Amygdala (tissue), 56 donors: ENCODE measurements at regions not wholly inside any gene's neighbourhood (a gene's known extent, or its start where the extent isn't known, plus 50 kb on each side); places are given as distances from the start of the nearest gene placed in this dataset.
A peak's percentile ranks its signal among the peaks of the same experiment; 100 is the strongest.
"Not testable (repeated sequence)": the region's sequence is repeated elsewhere in the genome, so short reads cannot be mapped to it uniquely, and the experiment has no call there.

Source experiments
- DNase-seq, 56 donors: peaks; one replicate each; lab custom pipeline; 2025; lab: John Stamatoyannopoulos, UW

DNA sequence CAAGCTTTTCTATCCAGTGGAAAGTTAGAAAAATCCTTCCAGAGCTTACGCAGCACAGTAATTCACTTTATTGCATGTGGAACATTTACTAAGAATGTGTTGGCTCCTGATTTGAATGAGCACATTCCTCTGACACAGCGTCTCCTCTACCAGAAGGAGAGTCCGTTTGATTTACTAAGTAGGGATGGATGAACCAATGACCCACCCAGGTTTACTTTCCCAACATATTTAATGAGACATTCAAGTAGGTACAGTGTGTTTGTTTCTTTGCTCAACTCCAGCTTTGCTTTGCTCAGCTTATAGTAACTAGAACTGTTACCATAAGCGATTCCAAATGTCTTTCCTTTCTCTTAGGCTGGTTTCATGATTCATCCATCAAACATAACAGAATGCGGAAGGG, 161.7 kb downstream of the SMARCA1 start:
- no peak for DNase-seq

DNA sequence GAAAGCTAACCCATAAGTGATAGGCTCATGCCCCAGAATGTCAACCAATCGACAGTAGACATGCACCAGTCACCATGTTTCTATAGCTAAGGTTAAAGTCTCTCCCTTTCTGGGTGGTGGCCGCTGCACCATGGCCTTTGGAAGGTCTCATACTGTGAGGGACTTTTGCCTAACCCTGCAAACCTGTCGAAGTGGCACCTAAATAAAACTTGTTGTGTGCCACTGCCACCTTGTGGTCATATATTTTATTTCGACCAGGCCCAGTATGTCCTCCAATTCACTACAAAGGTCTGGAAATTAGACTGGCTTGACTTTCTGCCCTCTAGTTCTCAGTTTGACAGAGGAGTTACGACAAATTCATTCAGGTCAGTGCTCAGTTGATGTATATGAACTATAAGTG, 163.1 kb downstream of the SMARCA1 start:
- peak in 20 of 56 donors; percentile 0 to 26 (median 0) for DNase-seq

DNA sequence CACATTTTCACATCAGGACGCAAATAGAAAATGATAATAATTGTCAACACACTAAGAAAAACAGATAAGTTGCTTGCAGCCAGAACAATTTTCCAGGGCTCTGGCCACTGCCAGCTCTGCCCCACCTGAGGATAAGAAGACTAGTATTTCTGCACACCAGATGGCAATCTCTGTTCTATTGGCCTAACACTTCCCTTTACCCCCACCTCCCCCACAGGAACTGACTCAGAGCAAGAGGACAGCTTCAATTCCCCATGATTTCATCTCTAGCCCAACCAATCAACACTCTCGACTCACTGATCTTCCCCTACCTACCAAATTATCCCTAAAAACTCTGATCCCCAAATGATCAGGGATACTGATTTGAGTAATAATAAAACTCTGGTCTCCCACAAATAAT, 164.0 kb downstream of the SMARCA1 start:
- no peak for DNase-seq

DNA sequence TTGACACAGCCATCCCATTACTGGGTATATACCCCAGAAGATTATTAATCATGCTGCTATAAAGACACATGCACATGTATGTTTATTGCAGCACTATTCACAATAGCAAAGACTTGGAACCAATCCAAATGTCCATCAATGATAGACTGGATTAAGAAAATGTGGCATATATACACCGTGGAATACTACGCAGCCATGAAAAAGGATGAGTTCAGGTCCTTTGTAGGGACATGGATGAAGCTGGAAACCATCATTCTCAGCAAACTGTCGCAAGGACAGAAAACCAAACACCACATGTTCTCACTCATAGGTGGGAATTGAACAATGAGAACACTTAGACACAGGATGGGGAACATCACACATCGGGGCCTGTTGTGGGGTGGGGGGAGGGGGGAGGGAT, 165.9 kb downstream of the SMARCA1 start:
- DNase-seq, result not testable (repeated sequence)

DNA sequence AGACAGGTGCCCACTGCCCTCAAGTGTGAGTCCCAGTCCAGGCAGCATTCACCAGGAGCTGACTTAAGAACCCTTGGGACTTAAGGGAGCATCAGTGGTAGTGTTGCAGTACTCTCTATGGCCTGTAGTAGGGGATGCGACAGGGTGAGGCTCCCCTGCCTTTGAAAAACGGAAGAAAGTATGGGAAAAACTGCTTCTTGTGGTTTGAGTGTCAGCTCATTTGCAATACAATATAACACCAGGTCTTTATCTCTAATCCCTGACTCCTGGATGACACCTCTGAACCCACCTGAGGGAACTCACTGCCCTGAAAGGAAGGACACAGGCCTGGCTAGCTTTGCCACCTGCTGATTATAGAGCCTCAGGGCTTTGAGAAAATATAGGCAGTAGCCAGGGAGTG, 176.0 kb downstream of the SMARCA1 start:
- DNase-seq, result no peak

DNA sequence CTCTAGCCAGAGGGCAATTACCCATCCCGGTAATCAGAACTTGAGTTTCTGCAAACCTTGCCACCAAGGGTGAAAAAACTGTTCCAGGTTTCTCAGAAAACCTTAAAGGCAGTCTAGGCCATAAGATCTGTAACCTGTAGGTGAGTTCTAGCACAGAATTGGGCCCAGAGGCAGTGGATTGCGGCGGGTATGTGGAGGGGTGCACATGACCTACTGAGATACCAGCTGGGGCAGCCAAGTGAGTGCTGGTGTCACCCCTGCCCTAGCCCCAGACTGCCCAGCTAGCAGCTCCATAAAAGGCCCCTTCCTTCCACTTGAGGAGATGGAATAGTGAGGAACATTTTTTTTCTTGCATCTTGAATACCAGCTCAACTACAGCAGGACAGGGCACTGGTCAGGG, 176.7 kb downstream of the SMARCA1 start:
- DNase-seq, result no peak

DNA sequence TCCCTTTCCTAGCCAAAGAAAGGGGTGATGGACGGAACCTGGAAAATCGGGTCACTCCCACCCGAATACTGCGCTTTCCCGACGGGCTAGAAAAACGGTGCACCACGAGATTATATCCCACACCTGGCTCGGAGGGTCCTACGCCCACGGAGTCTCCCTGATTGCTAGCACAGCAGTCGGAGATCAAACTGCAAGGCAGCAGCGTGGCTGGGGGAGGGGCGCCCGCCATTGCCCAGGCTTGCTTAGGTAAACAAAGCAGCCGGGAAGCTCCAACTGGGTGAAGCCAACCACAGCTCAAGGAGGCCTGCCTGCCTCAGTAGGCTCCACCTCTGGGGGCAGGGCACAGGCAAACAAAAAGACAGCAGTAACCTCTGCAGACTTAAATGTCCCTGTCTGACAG, 186.0 kb downstream of the SMARCA1 start:
- not testable (repeated sequence) for DNase-seq

DNA sequence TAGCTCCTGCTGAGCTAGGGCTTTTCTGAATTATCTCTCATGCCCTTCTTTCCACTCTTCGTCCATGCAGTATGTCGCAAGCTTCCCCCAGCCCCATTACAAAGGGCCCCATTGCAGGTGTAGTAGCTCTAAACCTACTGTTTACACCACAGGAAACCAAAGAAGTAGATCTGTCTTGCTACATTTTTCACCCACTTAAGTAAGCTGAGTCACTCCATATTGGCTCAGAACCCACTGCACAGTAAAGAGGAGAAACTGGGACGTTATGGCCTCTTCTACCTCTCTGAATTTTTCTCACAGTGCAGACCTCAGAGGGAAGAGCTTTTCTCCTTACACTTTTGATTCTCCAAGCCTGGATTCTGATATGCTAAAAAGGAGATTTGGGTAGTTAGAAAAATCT, 200.2 kb downstream of the SMARCA1 start:
- DNase-seq, result no peak

DNA sequence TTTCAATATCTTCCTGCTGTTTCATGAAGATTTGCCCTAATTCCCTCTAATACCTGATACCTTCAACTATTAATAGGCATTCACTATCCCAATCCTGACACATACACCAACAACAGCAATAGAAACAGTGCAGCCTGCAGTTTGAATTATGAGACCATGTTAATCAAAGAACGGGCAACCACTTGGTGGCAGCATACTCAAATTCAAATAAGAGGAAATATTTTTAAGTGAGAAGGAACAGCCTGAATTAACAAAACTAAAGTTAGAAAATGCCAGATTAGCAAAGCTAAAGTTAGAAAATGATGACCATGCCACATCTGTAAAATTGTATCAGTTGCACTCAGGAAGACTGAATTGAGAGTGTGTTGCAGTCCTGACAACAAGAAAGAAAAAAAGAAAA, 204.9 kb downstream of the SMARCA1 start:
- DNase-seq, result peak in 1 of 56 donors; percentile 18

DNA sequence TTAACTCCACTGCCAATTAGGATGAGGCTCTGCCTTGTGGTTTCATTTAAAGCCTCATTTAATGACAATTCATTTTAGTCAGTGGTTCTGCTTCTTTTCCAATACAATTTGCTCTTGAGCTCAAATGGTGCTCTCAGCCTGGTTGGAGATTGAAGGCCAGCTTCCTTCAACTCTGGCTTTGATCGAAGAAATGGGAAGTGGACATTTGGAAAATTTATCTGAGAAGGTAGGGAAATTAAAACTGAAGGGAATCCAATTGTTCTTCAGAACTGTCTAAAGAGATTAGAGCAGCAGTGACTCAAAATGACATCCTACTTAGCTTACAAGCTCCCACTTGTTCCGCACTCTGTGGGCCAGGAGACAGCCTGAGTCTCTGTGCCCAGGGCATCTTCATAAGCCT, 206.8 kb downstream of the SMARCA1 start:
- DNase-seq, result no peak

DNA sequence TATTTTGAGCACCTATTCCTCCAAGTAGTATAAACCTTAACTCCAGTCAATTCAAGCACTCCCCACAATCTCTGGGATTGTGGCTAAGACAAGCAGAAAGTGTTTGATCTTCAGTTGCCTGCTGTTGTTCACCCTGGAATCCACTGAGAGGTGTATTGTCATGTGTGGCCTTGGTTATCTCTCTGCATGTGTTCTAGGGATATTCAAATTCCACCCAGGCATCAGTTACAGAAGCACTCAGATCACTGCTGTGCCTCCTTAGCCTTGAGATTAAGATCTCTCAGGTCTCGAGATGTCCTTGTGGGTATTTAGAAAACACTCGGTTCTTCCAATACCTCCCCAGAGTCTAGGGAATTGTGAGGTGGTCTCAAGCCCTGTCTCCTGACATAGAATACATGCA, 213.3 kb downstream of the SMARCA1 start:
- no peak for DNase-seq

DNA sequence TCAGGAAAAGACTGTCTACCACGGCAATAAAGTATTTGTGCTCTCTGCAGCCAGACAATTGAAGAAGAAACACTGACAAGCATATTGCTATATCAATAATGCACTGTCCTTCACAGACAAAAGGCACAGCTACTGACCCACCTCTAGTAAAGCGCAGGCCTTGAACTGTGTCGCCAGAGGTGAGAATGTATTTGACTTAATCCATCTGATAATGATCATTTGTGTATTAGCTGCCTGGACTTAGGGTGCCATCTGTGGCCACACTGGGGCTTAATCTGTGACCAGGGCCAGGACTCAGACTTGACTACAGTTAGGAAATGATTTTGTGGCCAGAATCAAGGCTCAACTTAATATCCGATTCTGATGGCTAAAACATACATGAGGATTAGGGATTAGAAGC, 260.4 kb downstream of the SMARCA1 start:
- no peak for DNase-seq

DNA sequence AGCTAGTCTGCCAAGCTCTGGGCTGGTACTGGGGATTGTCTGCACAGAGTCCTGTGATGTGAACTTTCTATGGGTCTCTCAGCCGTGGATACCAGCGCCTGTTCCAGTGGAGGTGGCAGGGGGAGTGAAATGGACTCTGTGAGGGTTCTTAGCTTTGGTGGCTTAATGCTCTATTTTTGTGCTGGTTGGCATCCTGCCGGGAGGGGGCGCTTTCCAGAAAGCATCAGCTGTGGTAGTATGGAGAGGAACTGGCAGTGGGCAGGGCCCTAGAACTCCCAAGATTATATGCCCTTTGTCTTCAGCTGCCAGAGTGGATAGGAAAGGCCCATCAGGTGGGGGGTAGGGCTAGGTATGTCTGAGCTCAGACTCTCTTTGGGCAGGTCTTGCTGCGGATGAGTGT, 267.8 kb downstream of the SMARCA1 start:
- DNase-seq, result not testable (repeated sequence)

DNA sequence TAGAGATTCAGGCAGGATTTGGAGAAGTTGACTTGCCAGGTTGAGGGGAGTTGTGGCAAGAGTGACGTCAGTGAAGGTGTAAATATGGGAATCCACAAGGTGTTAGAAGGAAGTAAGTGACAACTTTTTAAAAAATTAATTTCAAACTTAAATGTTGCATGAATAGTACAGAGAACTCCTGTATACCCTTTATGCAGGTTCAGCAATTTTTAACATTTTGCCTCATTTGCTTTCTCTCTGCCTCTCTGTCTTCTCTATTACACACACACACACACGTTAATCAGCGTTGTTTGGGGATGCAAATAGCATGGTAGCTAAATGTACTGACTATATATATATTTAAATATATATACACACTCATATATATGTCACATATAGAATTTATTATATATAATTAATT, 273.7 kb downstream of the SMARCA1 start:
- no peak for DNase-seq

DNA sequence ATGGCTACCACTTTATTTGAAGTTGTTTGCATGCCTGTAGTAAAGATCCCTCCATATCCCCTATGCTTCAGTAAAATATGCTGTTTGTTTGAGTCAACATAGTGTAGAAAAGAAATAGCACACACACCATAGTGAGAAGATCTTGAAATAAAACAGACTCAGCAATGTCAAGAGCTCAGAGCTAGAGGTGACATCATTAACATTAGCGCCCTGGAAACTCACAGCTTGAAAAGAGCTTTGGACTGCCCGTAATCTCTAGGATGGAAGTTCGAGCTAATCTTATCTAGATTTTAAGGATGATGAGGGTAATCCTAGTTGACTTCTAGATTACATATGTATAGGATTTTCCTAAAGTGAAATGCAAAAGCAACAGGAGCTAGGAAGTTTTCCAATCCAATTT, 275.6 kb downstream of the SMARCA1 start:
- no peak for DNase-seq

DNA sequence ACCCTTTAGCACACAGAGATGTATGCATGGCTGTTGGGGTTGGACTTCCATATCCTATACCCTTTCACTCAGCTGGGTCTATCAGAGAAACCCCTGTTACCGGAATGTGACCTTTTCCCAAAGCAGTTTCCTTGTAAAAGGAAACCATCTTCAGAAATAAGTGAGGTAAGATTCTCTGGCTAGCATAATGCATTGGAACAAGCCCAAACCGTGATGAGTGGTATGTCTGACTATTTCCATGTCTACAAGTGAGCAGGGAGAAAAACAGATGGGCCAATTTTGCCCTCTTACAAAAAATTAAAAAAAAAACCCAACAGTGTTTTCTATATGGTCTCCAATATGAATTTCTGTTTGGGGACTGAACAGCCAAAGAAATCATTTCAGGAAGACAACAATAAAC, 283.9 kb downstream of the SMARCA1 start:
- DNase-seq, result no peak

DNA sequence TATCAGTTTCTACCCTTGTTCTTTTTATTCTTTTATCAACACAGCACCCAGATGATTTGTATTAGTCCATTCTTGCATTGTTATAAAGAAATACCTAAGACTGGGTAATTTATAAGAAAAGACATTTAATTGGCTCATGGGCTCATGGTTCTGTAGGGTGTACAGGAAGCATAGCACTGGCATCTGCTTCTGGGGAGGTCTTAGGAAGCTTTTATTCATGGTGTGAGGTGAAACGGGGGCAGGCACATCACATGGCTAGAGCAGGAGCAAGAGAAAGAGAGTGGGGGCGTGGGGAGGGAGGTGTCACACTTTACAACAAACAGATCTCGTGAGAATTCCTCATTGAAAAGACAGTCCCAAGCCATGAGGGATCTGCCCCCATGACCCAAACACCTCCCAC, 285.3 kb downstream of the SMARCA1 start:
- no peak for DNase-seq

DNA sequence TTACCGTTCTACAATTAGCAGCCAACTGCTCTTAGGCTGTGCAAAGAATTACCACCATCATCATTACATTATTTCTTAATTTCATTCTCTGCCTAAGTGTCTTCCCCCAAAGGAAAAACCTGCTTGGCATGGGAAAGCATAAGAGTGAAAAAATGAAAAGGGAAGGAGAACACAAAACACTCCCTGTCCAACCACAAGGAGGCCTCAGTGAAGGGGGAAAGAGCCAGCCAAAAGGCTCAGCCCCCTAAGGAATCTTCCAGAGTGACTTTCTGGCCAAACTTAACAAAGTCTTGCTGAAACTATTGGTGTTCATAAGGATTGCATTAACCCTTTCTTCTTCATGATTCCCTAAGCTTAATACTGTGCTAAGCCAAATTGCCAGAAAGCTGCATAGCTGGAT, 287.4 kb downstream of the SMARCA1 start:
- no peak for DNase-seq

DNA sequence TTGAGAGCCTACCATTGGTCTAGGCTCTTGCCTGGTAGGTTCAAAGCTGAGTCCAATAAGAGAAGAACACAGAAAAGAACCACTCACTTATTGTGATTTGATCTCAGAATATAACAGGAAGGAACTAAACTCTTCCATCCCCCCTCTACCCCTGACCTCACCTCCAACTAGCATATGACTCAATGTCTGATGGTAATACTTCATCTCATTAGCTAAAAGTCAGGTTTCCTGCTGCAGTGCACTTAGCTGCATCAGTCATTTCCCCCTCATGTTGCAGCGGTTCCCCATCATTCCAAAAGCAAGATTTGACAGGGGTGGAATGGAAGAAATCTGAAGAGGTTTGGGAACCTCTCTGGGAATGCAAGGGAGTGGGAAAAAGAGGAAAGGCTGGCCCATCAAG, 289.5 kb downstream of the SMARCA1 start:
- DNase-seq, result no peak

DNA sequence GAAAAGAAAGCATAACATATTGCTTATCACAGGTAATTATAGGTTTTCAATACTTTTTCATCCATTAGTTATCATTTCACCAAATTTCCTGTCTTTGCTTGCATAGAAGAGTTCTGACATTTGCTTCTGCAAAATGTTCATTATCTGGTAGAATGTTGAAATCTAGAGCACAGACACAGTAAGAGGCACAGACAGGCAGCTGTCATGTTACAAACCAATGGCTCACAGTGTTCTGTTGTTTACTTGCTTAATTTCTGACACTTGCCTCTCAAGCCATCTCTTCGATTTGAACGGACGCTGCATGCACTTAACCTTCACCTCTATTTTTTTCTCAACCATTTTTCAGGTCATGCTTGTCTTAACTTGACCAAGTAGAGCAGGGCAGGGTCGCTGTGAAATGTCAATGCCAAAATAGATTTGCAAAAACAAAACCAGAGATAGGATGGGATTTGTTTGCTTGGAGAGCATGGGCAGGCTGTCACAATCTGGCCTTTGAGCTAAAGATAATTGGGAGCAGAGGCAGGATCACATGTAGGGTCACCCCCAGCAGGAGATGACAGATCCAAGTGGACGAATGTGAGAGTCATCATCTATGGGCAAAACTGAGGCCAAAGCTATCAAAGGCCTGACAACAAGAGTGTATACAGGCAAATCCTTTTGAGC, 292.3 kb downstream of the SMARCA1 start:
- DNase-seq, result no peak

DNA sequence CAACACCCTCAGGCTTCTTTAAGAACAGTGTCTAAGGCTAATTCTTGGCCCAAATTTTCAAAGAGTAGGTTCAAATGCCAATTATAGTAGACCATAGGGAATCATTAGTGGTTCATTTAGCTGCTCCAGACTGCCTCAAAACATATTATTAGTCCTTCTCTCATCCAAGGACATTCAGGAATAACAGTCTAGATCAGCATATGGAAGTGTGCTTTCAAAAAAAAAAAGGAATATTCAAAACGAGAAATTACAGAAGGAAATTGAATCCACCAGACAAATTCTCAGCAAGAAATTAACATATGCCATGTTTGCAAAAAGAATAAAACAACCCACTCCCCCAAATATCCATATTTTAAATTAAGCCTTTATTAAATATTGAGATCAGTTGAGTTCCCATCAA, 293.1 kb downstream of the SMARCA1 start:
- DNase-seq, result no peak

DNA sequence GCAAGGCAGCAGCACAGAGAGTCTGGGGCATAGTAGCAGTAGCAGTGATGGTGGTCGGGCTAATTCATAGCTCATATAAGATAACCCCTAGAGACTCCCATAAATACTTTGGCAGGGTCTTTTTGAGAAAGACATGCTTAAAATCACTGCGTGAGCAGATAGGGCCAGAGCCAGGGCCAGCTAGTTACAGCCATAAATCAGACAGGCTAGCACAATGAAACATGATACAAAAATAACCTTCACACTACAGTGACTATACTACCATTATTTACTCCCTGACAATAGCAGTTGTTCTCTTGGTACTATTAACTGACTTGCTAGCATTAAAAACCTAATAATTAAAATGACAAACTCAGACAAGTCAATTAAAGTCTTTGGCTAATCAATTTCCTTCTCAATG, 295.9 kb downstream of the SMARCA1 start:
- no peak for DNase-seq

DNA sequence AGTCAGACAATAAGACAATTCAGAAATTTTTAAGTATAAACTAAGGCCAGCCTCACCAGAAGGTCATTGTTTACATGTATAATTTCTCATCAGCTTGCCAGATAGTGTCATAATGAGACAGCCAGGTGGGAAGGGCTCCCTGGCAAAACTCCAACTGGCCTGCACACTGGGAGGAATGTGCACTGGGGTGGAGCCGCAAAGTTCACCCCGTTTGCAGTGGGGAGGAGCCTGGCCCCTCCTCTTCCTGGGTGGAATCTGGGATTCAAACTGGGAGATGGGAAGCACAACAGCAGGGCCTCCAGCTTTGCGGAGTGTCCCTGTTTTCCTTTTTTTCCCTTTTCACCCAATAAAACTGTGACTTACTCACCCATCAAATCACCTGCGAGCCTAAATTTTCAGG, 329.9 kb downstream of the SMARCA1 start:
- DNase-seq, result no peak
